Thyroid gland (tissue), 4 donors: ENCODE measurements at regions not wholly inside any gene's neighbourhood (a gene's known extent, or its start where the extent isn't known, plus 50 kb on each side); places are given as distances from the start of the nearest gene placed in this dataset.

Experiments used
- DNase-seq, 2 donors: peaks; one replicate each; pipeline ENCODE4 v3.0.0-alpha.2; 2019
- H3K27ac ChIP-seq, 3 donors: fragments of 200-600 bp; sonication (generic); 1 replicate in 2 of 3; 2 replicates in 1 of 3; pipeline ENCODE4 v1.5.1; 2016 to 2019; ENCODE audit warnings: mild to moderate bottlenecking in 1 of 3, moderate library complexity in 1 of 3
- H3K27me3 ChIP-seq: fragments of 200-600 bp; sonication (generic); one replicate; pipeline ENCODE4 v1.5.1; 2019
- H3K36me3 ChIP-seq, 2 donors: fragments of 200-600 bp; sonication (generic); one replicate each; pipeline ENCODE4 v1.5.1; 2016 to 2019
- H3K4me1 ChIP-seq, 2 donors: fragments of 200-600 bp; sonication (generic); one replicate each; pipeline ENCODE4 v1.5.1; 2017 to 2019
- H3K4me3 ChIP-seq, 3 donors: fragments of 200-600 bp; sonication (generic); replicated peaks in 1 of 3; 1 replicate in 2 of 3; 2 replicates in 1 of 3; pipeline ENCODE4 v1.5.1; 2016; ENCODE audit warnings: mild to moderate bottlenecking in 1 of 3
- H3K9me3 ChIP-seq: fragments of 200-600 bp; sonication (generic); one replicate; pipeline ENCODE4 v1.5.1; 2017
- POLR2A ChIP-seq, 2 donors: fragments of 450-650 bp; IDR thresholded peaks; one replicate each; pipeline ENCODE4 v1.6.1; 2017; ENCODE audit warnings: antibody characterized with exemption in 2 of 2, mild to moderate bottlenecking in 2 of 2, moderate library complexity in 1 of 2
- whole genome bisulfite sequencing, 2 donors: methylation state at CpG; one replicate each; pipeline ENCODE4 v1.1.5; 2017; 5-methylcytosine and 5-hydroxymethylcytosine counted together
- intact Hi-C: fragments of 100-400 bp; cut with DNase I; formaldehyde crosslinking; loops from one replicate; pipeline ENCODE4 v1.15.1; 2023
- TF ChIP-seq, protein P1 (sequence below), 6 experiments: fragments of 200-600 bp in 3 of 6; fragments of 450-650 bp in 3 of 6; sonication (generic) in 3 of 6; IDR thresholded peaks; one replicate each; pipeline ENCODE4 v1.5.1; 2016 to 2019; ENCODE audit warnings: antibody characterized with exemption in 6 of 6, mild to moderate bottlenecking in 2 of 6, inconsistent platforms in 1 of 6, moderate library complexity in 1 of 6

DNA sequence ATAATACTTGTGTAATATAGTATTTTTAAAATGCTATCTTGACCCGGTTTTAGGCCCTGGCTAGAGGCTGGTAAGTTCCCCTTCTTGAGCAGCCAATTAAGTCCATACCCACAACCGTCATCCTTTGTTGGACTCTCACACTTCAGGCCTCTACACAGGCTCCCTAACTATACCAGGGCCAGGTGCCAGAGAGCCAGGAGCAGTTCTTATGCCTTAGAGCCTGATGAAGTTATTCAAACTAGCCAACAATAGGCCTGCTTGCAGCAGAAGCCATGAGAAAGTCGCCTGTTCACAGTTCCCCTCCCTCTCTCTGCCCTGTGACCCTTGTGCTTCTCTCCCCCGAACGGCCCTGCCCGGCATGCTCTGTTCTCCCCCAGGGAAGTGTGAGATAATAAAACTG is 454.2 kb upstream of the KLHL29 start:
- no peaks in the 10 kb centered on the region for H3K36me3 ChIP-seq
- no peaks in the 10 kb centered on the region for H3K27me3 ChIP-seq
- TF ChIP-seq, protein P1, sequence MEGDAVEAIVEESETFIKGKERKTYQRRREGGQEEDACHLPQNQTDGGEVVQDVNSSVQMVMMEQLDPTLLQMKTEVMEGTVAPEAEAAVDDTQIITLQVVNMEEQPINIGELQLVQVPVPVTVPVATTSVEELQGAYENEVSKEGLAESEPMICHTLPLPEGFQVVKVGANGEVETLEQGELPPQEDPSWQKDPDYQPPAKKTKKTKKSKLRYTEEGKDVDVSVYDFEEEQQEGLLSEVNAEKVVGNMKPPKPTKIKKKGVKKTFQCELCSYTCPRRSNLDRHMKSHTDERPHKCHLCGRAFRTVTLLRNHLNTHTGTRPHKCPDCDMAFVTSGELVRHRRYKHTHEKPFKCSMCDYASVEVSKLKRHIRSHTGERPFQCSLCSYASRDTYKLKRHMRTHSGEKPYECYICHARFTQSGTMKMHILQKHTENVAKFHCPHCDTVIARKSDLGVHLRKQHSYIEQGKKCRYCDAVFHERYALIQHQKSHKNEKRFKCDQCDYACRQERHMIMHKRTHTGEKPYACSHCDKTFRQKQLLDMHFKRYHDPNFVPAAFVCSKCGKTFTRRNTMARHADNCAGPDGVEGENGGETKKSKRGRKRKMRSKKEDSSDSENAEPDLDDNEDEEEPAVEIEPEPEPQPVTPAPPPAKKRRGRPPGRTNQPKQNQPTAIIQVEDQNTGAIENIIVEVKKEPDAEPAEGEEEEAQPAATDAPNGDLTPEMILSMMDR (IDR thresholded peaks at IDR 0.05) = no peak
- TF ChIP-seq POLR2A (IDR thresholded peaks at IDR 0.05) = no peak
- intact Hi-C loops = no loop called here
- no peak overlapping the region for H3K4me3 ChIP-seq
- H3K9me3 ChIP-seq = no peaks in the 10 kb centered on the region
- no peak for DNase-seq
- 72 to 76% methylated on average over 6 of the region's 6 CpGs for WGBS, 2 donors
- no peak overlapping the region for H3K27ac ChIP-seq
- no peaks in the 10 kb centered on the region for H3K4me1 ChIP-seq

DNA sequence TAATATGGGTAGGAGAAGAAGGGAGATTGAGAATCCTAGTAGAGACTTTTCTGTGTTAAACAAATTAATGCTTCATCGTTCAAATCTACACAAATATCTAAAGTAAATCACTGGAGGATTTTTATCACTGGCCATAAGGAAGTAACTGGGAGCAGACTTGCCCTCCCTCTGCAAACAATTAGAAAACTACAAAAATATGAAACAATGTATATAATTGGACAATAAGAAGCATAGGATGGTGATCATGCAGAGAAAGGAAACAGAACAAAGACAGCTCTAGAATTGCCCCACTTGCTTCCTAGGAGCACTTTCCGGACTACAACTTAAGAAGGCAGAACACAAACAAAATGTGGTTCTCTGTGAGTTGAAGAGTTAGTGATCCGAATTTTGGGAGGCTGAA is 452.7 kb upstream of the KLHL29 start:
- intact Hi-C loops = no loop called here
- no peaks in the 10 kb centered on the region for H3K36me3 ChIP-seq
- H3K4me3 ChIP-seq = no peak overlapping the region
- H3K9me3 ChIP-seq = no peaks in the 10 kb centered on the region
- no peaks in the 10 kb centered on the region for H3K27me3 ChIP-seq
- TF ChIP-seq POLR2A (IDR thresholded peaks at IDR 0.05) = no peak
- TF ChIP-seq, protein P1 (IDR thresholded peaks at IDR 0.05) = no peak
- no peak for DNase-seq
- no peaks in the 10 kb centered on the region for H3K4me1 ChIP-seq
- no peak overlapping the region for H3K27ac ChIP-seq
- 42% methylated on average over 3 of the region's 3 CpGs for WGBS, 2 donors

DNA sequence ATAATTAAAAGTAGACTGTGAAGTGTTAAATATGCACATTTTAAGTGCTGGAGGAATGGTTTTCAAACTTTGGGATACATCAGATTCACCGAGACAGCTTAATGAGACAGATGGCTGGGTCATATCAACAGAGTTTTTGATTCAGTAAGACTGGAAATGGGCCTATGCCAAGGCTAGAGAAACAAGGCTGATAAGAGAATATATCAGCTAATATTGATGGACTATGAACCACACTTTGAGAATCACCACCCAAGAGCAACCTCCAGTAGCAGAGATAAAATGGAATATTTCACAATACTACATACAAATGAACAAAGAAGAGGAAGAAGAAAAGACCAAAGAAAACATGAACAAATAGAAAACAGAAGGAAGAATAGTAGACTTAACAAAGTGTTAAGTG is 450.2 kb upstream of the KLHL29 start:
- Histone ChIP-seq H3K27me3 (no peaks in the 10 kb centered on the region), H3K27ac (no peak overlapping the region), H3K36me3 (no peaks in the 10 kb centered on the region), H3K4me1 (no peaks in the 10 kb centered on the region), H3K4me3 (no peak overlapping the region), H3K9me3 (no peaks in the 10 kb centered on the region)
- intact Hi-C loops = no loop called here
- TF ChIP-seq, protein P1 (IDR thresholded peaks at IDR 0.05) = no peak
- TF ChIP-seq POLR2A (IDR thresholded peaks at IDR 0.05) = no peak
- WGBS, 2 donors = 87 to 95% methylated on average over 1 of the region's 1 CpG
- DNase-seq = no peak

DNA sequence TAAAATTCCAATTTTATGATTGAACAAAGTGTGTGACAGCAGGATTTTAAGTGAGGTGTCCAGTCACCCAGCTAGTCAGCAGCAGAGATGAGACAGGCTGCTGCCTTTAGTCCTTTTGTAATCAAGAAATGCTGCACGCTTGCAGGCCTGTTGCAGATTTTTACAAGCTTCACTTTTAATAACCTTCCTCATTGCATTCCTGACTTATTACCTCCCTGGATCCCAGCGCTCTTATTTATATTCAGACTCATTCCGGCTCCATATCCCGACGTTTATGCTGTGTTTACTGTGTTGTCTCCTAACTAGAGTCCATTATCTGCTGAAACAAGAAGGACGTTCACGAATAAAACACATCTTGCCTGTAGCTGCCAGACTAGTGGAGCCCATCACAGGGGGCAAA is 442.5 kb upstream of the KLHL29 start:
- H3K9me3 ChIP-seq = no peaks in the 10 kb centered on the region

DNA sequence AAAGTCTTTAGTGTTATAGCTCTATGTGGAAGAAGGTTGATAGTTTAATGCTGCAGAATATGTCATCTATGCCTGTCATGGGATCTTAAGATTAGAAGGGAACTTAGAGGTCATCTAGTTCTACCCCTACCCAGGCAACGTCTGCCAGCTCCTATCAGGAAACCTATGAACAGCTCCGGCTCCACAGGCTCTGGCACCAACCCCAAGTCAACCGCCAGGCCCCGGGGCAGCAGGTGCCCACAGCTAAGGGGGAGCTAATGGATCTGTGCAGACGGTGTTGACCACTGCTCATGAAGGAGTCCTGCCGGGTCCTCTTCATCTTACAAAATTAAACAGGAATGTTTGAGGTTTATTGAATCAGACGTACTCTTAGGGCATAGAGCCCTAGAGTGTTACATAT is 440.8 kb upstream of the KLHL29 start:
- no peaks in the 10 kb centered on the region for H3K9me3 ChIP-seq
- no peak overlapping the region for H3K4me3 ChIP-seq
- TF ChIP-seq POLR2A (IDR thresholded peaks at IDR 0.05) = no peak
- TF ChIP-seq, protein P1 (IDR thresholded peaks at IDR 0.05) = no peak
- no peak for DNase-seq
- H3K27ac ChIP-seq = no peak overlapping the region
- H3K36me3 ChIP-seq = no peaks in the 10 kb centered on the region
- no peaks in the 10 kb centered on the region for H3K4me1 ChIP-seq
- intact Hi-C loops = no loop called here
- no peaks in the 10 kb centered on the region for H3K27me3 ChIP-seq
- WGBS, 2 donors = 88 to 90% methylated on average over 7 of the region's 7 CpGs

More for the DNA sequence above, 442.5 kb upstream of the KLHL29 start:
- 92 to 93% methylated on average over 7 of the region's 7 CpGs for WGBS, 2 donors
- Histone ChIP-seq H3K4me1 (no peaks in the 10 kb centered on the region), H3K27me3 (no peaks in the 10 kb centered on the region), H3K27ac (no peak overlapping the region), H3K36me3 (no peaks in the 10 kb centered on the region), H3K4me3 (no peak overlapping the region)
- intact Hi-C loops = no loop called here
- TF ChIP-seq, protein P1 (IDR thresholded peaks at IDR 0.05) = no peak
- TF ChIP-seq POLR2A (IDR thresholded peaks at IDR 0.05) = no peak
- DNase-seq = no peak
